Retinal pigment epithelial cell (primary cell): ENCODE measurements at regions not wholly inside any gene's neighbourhood (a gene's known extent, or its start where the extent isn't known, plus 50 kb on each side); places are given as distances from the start of the nearest gene placed in this dataset.
"Not testable (repeated sequence)": the region's sequence is repeated elsewhere in the genome, so short reads cannot be mapped to it uniquely, and the experiment has no call there.

ENCODE experiments used
- DNase-seq: peaks from one replicate; pipeline ENCODE4 v3.0.0-alpha.2; 2010; ENCODE audit warnings: low read depth
- H3K4me3 ChIP-seq: 2 replicates; pipeline ENCODE4 v1.5.1; 2011; ENCODE audit warnings: mild to moderate bottlenecking, low read length, control low read depth, moderate library complexity
- CTCF ChIP-seq: conservative IDR thresholded peaks from 2 replicates; pipeline ENCODE4 v1.5.1; 2011; ENCODE audit warnings: low read depth, low read length, control low read depth, inconsistent platforms

GRCh38 chr1:47690341-47691250 lies 252.8 kb downstream of the FOXD2 start:
- no peak for DNase-seq
- no peak for TF ChIP-seq CTCF
- no peak overlapping the region for H3K4me3 ChIP-seq

- DNase-seq, H3K4me3 ChIP-seq: not testable (repeated sequence)
These were observed 253.4 kb downstream of the FOXD2 start for GRCh38 chr1:47691293-47691692.

- TF ChIP-seq CTCF: no peak
- no peak overlapping the region for H3K4me3 ChIP-seq
- no peak for DNase-seq
These were observed 254.4 kb downstream of the FOXD2 start for GRCh38 chr1:47692196-47692595.

GRCh38 chr1:47693115-47693514 lies 255.3 kb downstream of the FOXD2 start:
- no peak for TF ChIP-seq CTCF
- H3K4me3 ChIP-seq: no peak overlapping the region
- no peak for DNase-seq

- DNase-seq: no peak
- H3K4me3 ChIP-seq: no peak overlapping the region
- TF ChIP-seq CTCF: no peak
These were observed 256.4 kb downstream of the FOXD2 start for GRCh38 chr1:47694011-47694890.

GRCh38 chr1:47696404-47696736 lies 258.5 kb downstream of the FOXD2 start:
- TF ChIP-seq CTCF: no peak
- DNase-seq: no peak
- no peak overlapping the region for H3K4me3 ChIP-seq

GRCh38 chr1:47696737-47697441 lies 259.0 kb downstream of the FOXD2 start:
- no peak overlapping the region for H3K4me3 ChIP-seq
- no peak for DNase-seq
- no peak for TF ChIP-seq CTCF
